HFFc6 (cell line): ENCODE measurements at regions not wholly inside any gene's neighbourhood (a gene's known extent, or its start where the extent isn't known, plus 50 kb on each side); places are given as distances from the start of the nearest gene placed in this dataset.
A peak's percentile ranks its signal among the peaks of the same experiment; 100 is the strongest.
"Not testable (repeated sequence)": the region's sequence is repeated elsewhere in the genome, so short reads cannot be mapped to it uniquely, and the experiment has no call there.

Experiments
- DNase-seq: peaks from one replicate; pipeline ENCODE4 v3.0.0-alpha.2; 2018
- H3K27ac Mint-ChIP-seq: 2 replicates; pipeline ENCODE4 v1.8.0; 2020; ENCODE audit warnings: mild to moderate bottlenecking, mixed read lengths
- H3K27me3 Mint-ChIP-seq: 2 replicates; pipeline ENCODE4 v1.8.0; 2021; ENCODE audit warnings: mild to moderate bottlenecking, moderate library complexity, mixed read lengths; ENCODE audit not compliant: insufficient read depth
- H3K36me3 Mint-ChIP-seq: 2 replicates; pipeline ENCODE4 v1.8.0; 2021; ENCODE audit warnings: low read depth, mixed read lengths
- H3K4me1 Mint-ChIP-seq: 2 replicates; pipeline ENCODE4 v1.8.0; 2020; ENCODE audit warnings: low read depth, mixed read lengths
- H3K4me3 Mint-ChIP-seq: 2 replicates; pipeline ENCODE4 v1.8.0; 2020; ENCODE audit warnings: mild to moderate bottlenecking, moderate library complexity, mixed read lengths
- H3K9me3 Mint-ChIP-seq: 2 replicates; pipeline ENCODE4 v1.8.0; 2020; ENCODE audit warnings: mild to moderate bottlenecking, mixed read lengths
- TF ChIP-seq, protein P1 (sequence below): fragments of 200-600 bp; sonication (generic); IDR thresholded peaks from 2 replicates; pipeline ENCODE4 v1.5.0; 2021; ENCODE audit warnings: antibody characterized with exemption, mild to moderate bottlenecking

DNA sequence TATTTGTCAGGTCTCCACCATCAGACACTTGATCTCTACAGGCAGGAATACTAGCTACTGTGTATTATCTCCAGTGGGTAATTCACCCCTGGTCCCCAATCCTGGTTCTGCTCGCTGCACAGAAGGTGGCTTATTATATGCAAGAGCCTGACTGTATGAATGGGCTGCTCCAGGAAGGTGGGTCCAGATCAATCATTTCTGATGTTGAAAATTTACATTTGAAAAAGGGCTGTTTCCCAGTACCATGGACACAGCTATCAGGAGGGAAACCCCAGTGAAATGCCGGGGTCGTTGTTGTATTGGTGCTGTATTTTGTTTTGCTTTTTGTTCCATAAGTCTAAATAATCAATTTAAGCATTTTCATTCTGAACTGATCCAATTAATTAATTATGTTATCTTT is 367.6 kb downstream of the RND3 start:
- H3K27ac Mint-ChIP-seq = no peak overlapping the region
- no peaks in the 10 kb centered on the region for H3K27me3 Mint-ChIP-seq
- peaks cover 31% of the 10 kb centered on the region for H3K4me1 Mint-ChIP-seq
- H3K9me3 Mint-ChIP-seq = no peaks in the 10 kb centered on the region
- H3K4me3 Mint-ChIP-seq = no peak overlapping the region
- H3K36me3 Mint-ChIP-seq = no peaks in the 10 kb centered on the region
- TF ChIP-seq, protein P1, sequence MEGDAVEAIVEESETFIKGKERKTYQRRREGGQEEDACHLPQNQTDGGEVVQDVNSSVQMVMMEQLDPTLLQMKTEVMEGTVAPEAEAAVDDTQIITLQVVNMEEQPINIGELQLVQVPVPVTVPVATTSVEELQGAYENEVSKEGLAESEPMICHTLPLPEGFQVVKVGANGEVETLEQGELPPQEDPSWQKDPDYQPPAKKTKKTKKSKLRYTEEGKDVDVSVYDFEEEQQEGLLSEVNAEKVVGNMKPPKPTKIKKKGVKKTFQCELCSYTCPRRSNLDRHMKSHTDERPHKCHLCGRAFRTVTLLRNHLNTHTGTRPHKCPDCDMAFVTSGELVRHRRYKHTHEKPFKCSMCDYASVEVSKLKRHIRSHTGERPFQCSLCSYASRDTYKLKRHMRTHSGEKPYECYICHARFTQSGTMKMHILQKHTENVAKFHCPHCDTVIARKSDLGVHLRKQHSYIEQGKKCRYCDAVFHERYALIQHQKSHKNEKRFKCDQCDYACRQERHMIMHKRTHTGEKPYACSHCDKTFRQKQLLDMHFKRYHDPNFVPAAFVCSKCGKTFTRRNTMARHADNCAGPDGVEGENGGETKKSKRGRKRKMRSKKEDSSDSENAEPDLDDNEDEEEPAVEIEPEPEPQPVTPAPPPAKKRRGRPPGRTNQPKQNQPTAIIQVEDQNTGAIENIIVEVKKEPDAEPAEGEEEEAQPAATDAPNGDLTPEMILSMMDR = no peak
- no peak for DNase-seq

DNA sequence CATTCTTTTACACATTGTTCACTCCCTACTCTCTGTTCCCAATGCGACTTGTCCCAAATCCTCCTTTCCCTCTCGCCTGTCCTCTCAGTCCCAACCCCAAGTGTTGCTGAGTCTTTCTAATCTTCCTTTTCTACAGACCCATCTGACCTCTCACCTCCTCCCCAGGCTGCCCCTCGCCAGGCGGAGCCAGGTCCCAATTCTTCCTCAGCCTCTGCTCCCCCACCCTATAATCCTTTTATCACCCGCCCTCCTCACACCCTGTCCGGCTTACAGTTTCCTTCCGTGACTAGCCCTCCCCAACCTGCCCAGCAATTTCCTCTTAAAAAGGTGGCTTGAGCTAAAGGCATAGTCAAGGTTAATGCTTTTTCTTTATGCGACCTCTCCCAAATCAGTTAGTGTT is 373.4 kb downstream of the RND3 start:
- H3K27ac Mint-ChIP-seq, H3K9me3 Mint-ChIP-seq, H3K27me3 Mint-ChIP-seq, DNase-seq, H3K36me3 Mint-ChIP-seq, H3K4me3 Mint-ChIP-seq: not testable (repeated sequence)
- H3K4me1 Mint-ChIP-seq = peaks cover 17% of the 10 kb centered on the region

DNA sequence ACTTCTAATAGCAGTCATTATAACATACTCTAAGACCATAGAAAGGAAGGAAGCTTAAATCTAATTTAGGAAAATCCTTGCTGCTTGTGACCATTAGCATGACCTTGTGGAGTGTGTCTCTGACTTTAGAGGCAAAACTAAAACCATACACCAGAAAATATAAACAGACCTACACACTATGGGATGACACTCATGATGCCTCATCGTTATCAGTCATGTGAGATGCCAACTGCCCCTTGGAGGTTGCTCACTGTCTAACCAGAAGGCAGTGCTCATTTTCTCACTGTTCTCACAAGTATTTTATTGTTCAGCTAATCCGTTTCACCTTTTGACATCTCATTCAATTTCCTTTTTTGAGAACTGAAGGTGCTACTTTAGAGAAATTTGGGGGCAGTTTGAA is 376.9 kb downstream of the RND3 start:
- H3K27ac Mint-ChIP-seq = no peak overlapping the region
- H3K4me3 Mint-ChIP-seq = no peak overlapping the region
- H3K27me3 Mint-ChIP-seq = no peaks in the 10 kb centered on the region; the same call in 1 of the 2 replicates
- peaks cover 28% of the 10 kb centered on the region for H3K4me1 Mint-ChIP-seq
- TF ChIP-seq, protein P1 = no peak
- H3K36me3 Mint-ChIP-seq = no peaks in the 10 kb centered on the region
- no peaks in the 10 kb centered on the region; the same call in 1 of the 2 replicates for H3K9me3 Mint-ChIP-seq
- peak; percentile 34 for DNase-seq

DNA sequence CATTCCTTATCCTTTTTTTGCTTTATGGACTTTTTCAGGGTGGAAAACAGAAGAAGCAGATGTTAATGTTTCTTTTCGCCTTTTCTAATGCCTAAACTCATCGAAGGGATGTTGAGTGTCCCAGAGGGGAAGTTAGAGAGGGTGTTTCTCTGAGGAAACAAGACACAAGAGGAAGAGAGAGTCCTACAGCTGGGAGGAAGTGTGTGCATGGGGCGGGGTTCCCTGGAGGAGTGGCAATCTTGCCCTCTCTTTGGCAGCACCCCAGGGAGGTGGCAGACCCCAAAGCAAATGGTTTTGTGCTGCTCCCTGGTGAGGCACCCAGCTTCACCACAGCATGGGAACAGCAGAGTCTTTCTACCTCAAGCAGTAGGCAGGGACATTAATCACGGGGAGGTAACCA is 377.6 kb downstream of the RND3 start:
- Mint-ChIP-seq H3K36me3 (peaks cover 5% of the 10 kb centered on the region; the same call in 1 of the 2 replicates), H3K27me3 (no peaks in the 10 kb centered on the region; the same call in 1 of the 2 replicates), H3K4me1 (peaks cover 28% of the 10 kb centered on the region), H3K9me3 (peaks cover 6% of the 10 kb centered on the region; the same call in 1 of the 2 replicates), H3K27ac (no peak overlapping the region), H3K4me3 (no peak overlapping the region)
- DNase-seq = no peak
- TF ChIP-seq, protein P1 = no peak

DNA sequence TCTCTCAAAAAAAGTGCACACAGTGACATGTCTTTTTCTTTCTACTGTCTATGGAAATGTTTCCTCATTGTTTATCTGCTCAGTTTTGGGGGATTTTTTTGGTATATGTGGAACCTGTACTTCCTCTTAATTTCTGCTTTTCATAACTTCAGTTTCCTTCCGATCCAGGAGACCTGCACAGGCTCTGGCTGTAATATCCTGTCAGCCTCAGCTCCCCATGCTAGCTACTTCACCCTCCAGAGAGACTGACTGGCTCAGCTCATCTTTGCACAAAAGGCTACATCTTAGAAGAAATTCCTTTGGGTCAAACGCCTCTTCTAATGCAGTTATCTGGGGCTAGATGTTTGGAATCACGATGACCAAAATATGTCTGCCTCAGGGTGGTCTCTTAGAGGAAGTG is 378.4 kb downstream of the RND3 start:
- Mint-ChIP-seq H3K9me3 (peaks cover 7% of the 10 kb centered on the region; the same call in 1 of the 2 replicates), H3K4me3 (no peak overlapping the region), H3K4me1 (peaks cover 28% of the 10 kb centered on the region), H3K36me3 (peaks cover 9% of the 10 kb centered on the region; the same call in 1 of the 2 replicates), H3K27ac (no peak overlapping the region), H3K27me3 (no peaks in the 10 kb centered on the region; the same call in 1 of the 2 replicates)
- TF ChIP-seq, protein P1 = no peak
- DNase-seq = no peak

DNA sequence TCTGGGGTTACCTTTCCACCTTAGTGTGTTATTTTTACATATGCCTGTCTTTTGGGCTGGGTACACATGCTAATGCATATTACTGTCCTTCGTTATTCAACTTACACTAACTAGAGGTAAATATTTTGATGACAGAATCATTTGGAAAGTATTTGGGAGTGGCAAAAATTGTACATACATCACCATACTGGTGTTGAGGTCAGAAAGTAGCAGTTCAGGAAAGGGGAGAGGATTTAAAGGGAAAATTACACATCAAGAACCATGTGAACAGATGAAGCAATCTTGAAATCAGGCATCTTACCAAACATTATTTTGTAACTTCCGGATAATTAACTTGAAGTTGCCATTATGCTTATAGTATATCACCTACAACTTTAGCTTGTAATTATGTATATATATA is 379.7 kb downstream of the RND3 start:
- peaks cover 9% of the 10 kb centered on the region; the same call in 1 of the 2 replicates for H3K36me3 Mint-ChIP-seq
- no peak for DNase-seq
- no peak overlapping the region for H3K4me3 Mint-ChIP-seq
- H3K27me3 Mint-ChIP-seq = no peaks in the 10 kb centered on the region; the same call in 1 of the 2 replicates
- TF ChIP-seq, protein P1 = no peak
- H3K27ac Mint-ChIP-seq = no peak overlapping the region
- peaks cover 7% of the 10 kb centered on the region; the same call in 1 of the 2 replicates for H3K9me3 Mint-ChIP-seq
- H3K4me1 Mint-ChIP-seq = peaks cover 28% of the 10 kb centered on the region
